ENCODE measurements at regions not wholly inside any gene's neighbourhood (a gene's known extent, or its start where the extent isn't known, plus 50 kb on each side); places are given as distances from the start of the nearest gene placed in this dataset.

DNA sequence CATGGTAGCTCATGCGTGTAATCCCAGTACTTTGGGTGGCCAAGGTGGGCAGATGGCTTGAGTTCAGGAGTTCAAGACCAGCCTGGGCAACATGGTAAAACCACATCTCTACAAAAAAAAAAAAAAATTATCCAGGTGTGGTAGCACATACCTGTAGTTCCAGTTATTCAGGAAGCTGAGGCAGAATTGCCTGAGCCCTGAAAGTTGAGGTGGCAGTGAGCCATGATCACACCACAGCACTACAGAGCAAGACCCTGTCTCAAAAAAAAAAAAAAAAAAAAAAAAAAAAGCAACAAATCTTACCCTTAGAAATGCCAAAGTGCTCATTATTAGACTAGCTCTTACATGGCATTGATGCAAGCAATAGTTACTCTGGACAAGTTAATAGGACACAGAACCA is 724.9 kb downstream of the MAT2B start:
- Mint-ChIP-seq H3K36me3 (ENCODE audit: low read depth) (no peaks in the 10 kb centered on the region), H3K4me1 (no peaks in the 10 kb centered on the region), H3K27me3 (ENCODE audit: insufficient read depth) (no peaks in the 10 kb centered on the region), H3K9me3 (peaks cover 12% of the 10 kb centered on the region), H3K4me3 (no peak overlapping the region), H3K27ac (no peak overlapping the region)
- no peak for DNase-seq
- Histone ChIP-seq H3K4me3 (ENCODE audit: low read length) (no peak overlapping the region), H3K27me3 (ENCODE audit: control insufficient read depth, insufficient read depth, low read length, poor library complexity, severe bottlenecking) (no peaks in the 10 kb centered on the region), H3K9ac (ENCODE audit: extremely low read depth, low read length, poor library complexity, severe bottlenecking) (no peak overlapping the region), H3K4me1 (ENCODE audit: control insufficient read depth, insufficient read depth, low read length) (no peaks in the 10 kb centered on the region), H3K9me3 (ENCODE audit: control insufficient read depth, low read length) (no peaks in the 10 kb centered on the region), H3K36me3 (ENCODE audit: control insufficient read depth, insufficient read depth, low read length) (no peaks in the 10 kb centered on the region), H3K27ac (ENCODE audit: low read depth, low read length) (no peak overlapping the region)
- TF ChIP-seq, protein P1, sequence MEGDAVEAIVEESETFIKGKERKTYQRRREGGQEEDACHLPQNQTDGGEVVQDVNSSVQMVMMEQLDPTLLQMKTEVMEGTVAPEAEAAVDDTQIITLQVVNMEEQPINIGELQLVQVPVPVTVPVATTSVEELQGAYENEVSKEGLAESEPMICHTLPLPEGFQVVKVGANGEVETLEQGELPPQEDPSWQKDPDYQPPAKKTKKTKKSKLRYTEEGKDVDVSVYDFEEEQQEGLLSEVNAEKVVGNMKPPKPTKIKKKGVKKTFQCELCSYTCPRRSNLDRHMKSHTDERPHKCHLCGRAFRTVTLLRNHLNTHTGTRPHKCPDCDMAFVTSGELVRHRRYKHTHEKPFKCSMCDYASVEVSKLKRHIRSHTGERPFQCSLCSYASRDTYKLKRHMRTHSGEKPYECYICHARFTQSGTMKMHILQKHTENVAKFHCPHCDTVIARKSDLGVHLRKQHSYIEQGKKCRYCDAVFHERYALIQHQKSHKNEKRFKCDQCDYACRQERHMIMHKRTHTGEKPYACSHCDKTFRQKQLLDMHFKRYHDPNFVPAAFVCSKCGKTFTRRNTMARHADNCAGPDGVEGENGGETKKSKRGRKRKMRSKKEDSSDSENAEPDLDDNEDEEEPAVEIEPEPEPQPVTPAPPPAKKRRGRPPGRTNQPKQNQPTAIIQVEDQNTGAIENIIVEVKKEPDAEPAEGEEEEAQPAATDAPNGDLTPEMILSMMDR (conservative IDR thresholded peaks at IDR 0.05), result no peak
- 81% methylated on average over 1 of the region's 1 CpG; no CpG with 5 or more reads in 1 of the 2 experiments for WGBS, 2 experiments (ENCODE audit: insufficient coverage in 1 of 2, insufficient read length in 1 of 2)

DNA sequence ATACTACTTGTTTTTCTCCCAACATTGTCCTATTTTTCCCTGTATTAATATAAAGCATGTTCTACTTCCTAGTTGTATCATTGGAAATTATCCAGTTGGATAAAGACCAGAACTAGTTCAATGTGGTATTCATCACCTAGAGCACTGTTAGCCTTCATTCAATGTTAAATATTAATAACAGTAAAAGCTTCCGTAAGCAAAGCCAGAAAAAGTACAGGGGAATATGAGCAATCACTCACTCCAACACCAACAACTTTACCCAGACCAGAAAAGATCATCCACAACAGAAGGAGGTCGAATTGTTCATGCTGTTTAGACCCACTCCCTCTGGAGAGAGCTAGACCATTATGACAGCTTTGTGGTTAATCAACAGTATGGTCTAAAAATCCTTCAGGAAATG is 728.4 kb downstream of the MAT2B start:
- Histone ChIP-seq H3K4me1 (ENCODE audit: control insufficient read depth, insufficient read depth, low read length) (no peaks in the 10 kb centered on the region), H3K36me3 (ENCODE audit: control insufficient read depth, insufficient read depth, low read length) (no peaks in the 10 kb centered on the region), H3K9me3 (ENCODE audit: control insufficient read depth, low read length) (no peaks in the 10 kb centered on the region), H3K27me3 (ENCODE audit: control insufficient read depth, insufficient read depth, low read length, poor library complexity, severe bottlenecking) (no peaks in the 10 kb centered on the region), H3K4me3 (ENCODE audit: low read length) (no peak overlapping the region), H3K27ac (ENCODE audit: low read depth, low read length) (no peak overlapping the region), H3K9ac (ENCODE audit: extremely low read depth, low read length, poor library complexity, severe bottlenecking) (no peak overlapping the region)
- no peak overlapping the region for H3K4me3 Mint-ChIP-seq
- H3K4me1 Mint-ChIP-seq, result no peaks in the 10 kb centered on the region
- no peak for DNase-seq
- H3K9me3 Mint-ChIP-seq, result peaks cover 6% of the 10 kb centered on the region
- H3K36me3 Mint-ChIP-seq (ENCODE audit: low read depth), result no peaks in the 10 kb centered on the region
- WGBS, 2 experiments (ENCODE audit: insufficient coverage in 1 of 2, insufficient read length in 1 of 2), result 88% methylated on average over 2 of the region's 2 CpGs; no CpG with 5 or more reads in 1 of the 2 experiments
- no peaks in the 10 kb centered on the region for H3K27me3 Mint-ChIP-seq (ENCODE audit: insufficient read depth)
- no peak overlapping the region for H3K27ac Mint-ChIP-seq
- TF ChIP-seq, protein P1 (conservative IDR thresholded peaks at IDR 0.05), result no peak

DNA sequence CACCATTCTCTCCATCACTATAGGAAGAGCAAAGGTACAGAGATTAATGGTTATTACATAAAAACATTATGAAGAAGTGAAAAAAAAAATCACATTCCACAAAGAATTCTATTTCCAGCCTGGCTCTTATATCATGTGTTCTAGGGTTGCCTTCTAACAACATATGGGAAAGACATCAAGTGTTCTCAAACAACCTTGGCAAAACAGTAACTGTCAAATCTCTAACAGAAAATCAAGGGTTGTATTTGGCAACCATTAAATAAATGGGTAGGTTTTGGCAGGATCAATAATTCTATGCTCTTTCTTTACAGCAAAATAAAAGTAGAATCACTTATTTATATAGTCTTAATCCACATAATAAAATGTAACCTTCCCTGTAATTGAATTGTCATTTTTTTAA is 728.9 kb downstream of the MAT2B start:
- TF ChIP-seq, protein P1 (conservative IDR thresholded peaks at IDR 0.05), result no peak
- Histone ChIP-seq H3K9ac (ENCODE audit: extremely low read depth, low read length, poor library complexity, severe bottlenecking) (no peak overlapping the region), H3K36me3 (ENCODE audit: control insufficient read depth, insufficient read depth, low read length) (no peaks in the 10 kb centered on the region), H3K9me3 (ENCODE audit: control insufficient read depth, low read length) (no peaks in the 10 kb centered on the region), H3K4me3 (ENCODE audit: low read length) (no peak overlapping the region), H3K27me3 (ENCODE audit: control insufficient read depth, insufficient read depth, low read length, poor library complexity, severe bottlenecking) (no peaks in the 10 kb centered on the region), H3K4me1 (ENCODE audit: control insufficient read depth, insufficient read depth, low read length) (no peaks in the 10 kb centered on the region), H3K27ac (ENCODE audit: low read depth, low read length) (no peak overlapping the region)
- Mint-ChIP-seq H3K27ac (no peak overlapping the region), H3K27me3 (ENCODE audit: insufficient read depth) (no peaks in the 10 kb centered on the region), H3K9me3 (peaks cover under 1% of the 10 kb centered on the region), H3K36me3 (ENCODE audit: low read depth) (no peaks in the 10 kb centered on the region), H3K4me3 (no peak overlapping the region), H3K4me1 (no peaks in the 10 kb centered on the region)
- DNase-seq, result no peak

All from endodermal cell (in vitro differentiated cells).